ENCODE measurements at regions not wholly inside any gene's neighbourhood (a gene's known extent, or its start where the extent isn't known, plus 50 kb on each side); places are given as distances from the start of the nearest gene placed in this dataset.
A peak's percentile ranks its signal among the peaks of the same experiment; 100 is the strongest.

GRCh38 chr20:53847837-53848170 is 222.6 kb downstream of the BCAS1 start:
- no peak overlapping the region for H3K4me2 ChIP-seq
- H3K9me3 ChIP-seq (ENCODE audit: insufficient read depth, low read depth), result no peaks in the 10 kb centered on the region
- H3K79me2 ChIP-seq (ENCODE audit: low read depth), result no peaks in the 10 kb centered on the region
- intact Hi-C loops (cut with micrococcal nuclease; ENCODE audit: unreplicated experiment), result no loop called here
- ChIA-PET POLR2A (ENCODE audit: unreplicated experiment) (interaction anchor here (0.7 kb wide), 1 partner anchor 250 kb away, joined by 5 read pairs; no protein-coding TSS in a partner anchor), CTCF (no interaction called here)
- peaks cover 14% of the 10 kb centered on the region for H3F3A ChIP-seq (ENCODE audit: insufficient read depth, low read depth)
- TF ChIP-seq CTCF (conservative IDR thresholded peaks at IDR 0.05) (no peak), EZH2 (IDR thresholded peaks at IDR 0.05; ENCODE audit: low read depth) (no peak)
- DNase-seq, result no peak
- H3K27ac ChIP-seq, result no peak overlapping the region
- H3K27me3 ChIP-seq (ENCODE audit: insufficient read depth, low read depth), result no peaks in the 10 kb centered on the region
- H3K4me3 ChIP-seq, result no peak overlapping the region
- H3K9me2 ChIP-seq (ENCODE audit: insufficient read depth), result no peaks in the 10 kb centered on the region
- H3K36me3 ChIP-seq (ENCODE audit: low read depth), result no peaks in the 10 kb centered on the region
- no TSS peak for BruUV-seq (replicated peaks)
- H2AFZ ChIP-seq, result peak overlapping the region; percentile 12; the same call in 1 of the 2 replicates
- peaks cover 16% of the 10 kb centered on the region for H3K4me1 ChIP-seq (replicated peaks; ENCODE audit: insufficient read depth)
- H4K20me1 ChIP-seq (ENCODE audit: insufficient read depth), result no peaks in the 10 kb centered on the region

GRCh38 chr20:53847139-53847836 is 223.1 kb downstream of the BCAS1 start:
- POLR2A ChIA-PET (ENCODE audit: unreplicated experiment), result interaction anchor here (0.7 kb wide), 1 partner anchor 250 kb away, joined by 5 read pairs; no protein-coding TSS in a partner anchor
- DNase-seq, result no peak
- Histone ChIP-seq H3F3A (ENCODE audit: insufficient read depth, low read depth) (peaks cover 14% of the 10 kb centered on the region; the same call in 1 of the 2 replicates), H3K9me2 (ENCODE audit: insufficient read depth) (no peaks in the 10 kb centered on the region), H3K27me3 (ENCODE audit: insufficient read depth, low read depth) (no peaks in the 10 kb centered on the region), H3K27ac (no peak overlapping the region), H3K9me3 (ENCODE audit: insufficient read depth, low read depth) (no peaks in the 10 kb centered on the region), H3K4me3 (no peak overlapping the region), H3K36me3 (ENCODE audit: low read depth) (no peaks in the 10 kb centered on the region), H3K4me2 (no peak overlapping the region), H2AFZ (no peak overlapping the region), H4K20me1 (ENCODE audit: insufficient read depth) (no peaks in the 10 kb centered on the region), H3K79me2 (ENCODE audit: low read depth) (no peaks in the 10 kb centered on the region), H3K4me1 (replicated peaks; ENCODE audit: insufficient read depth) (peaks cover 16% of the 10 kb centered on the region)
- CTCF ChIA-PET, result interaction anchor here (1.6 kb wide), 1 partner anchor 18 kb away, joined by 3 read pairs; no protein-coding TSS in a partner anchor
- TF ChIP-seq EZH2 (IDR thresholded peaks at IDR 0.05; ENCODE audit: low read depth), result no peak
- no peak for TF ChIP-seq CTCF (conservative IDR thresholded peaks at IDR 0.05)
- BruUV-seq (replicated peaks), result no TSS peak
- intact Hi-C loops (cut with micrococcal nuclease; ENCODE audit: unreplicated experiment), result no loop called here

- no peak overlapping the region for H3K4me2 ChIP-seq
- intact Hi-C loops (cut with micrococcal nuclease; ENCODE audit: unreplicated experiment), result no loop called here
- CTCF ChIA-PET, result interaction anchor here (1.6 kb wide), 1 partner anchor 19 kb away, joined by 3 read pairs; no protein-coding TSS in a partner anchor
Measured at GRCh38 chr20:53846640-53847039, 223.8 kb downstream of the BCAS1 start.

More at GRCh38 chr20:53846640-53847039, 223.8 kb downstream of the BCAS1 start:
- POLR2A ChIA-PET (ENCODE audit: unreplicated experiment), result no interaction called here
- Histone ChIP-seq H4K20me1 (ENCODE audit: insufficient read depth) (no peaks in the 10 kb centered on the region), H3K9me2 (ENCODE audit: insufficient read depth) (no peaks in the 10 kb centered on the region), H3K79me2 (ENCODE audit: low read depth) (no peaks in the 10 kb centered on the region), H3F3A (ENCODE audit: insufficient read depth, low read depth) (peaks cover 14% of the 10 kb centered on the region; the same call in 1 of the 2 replicates), H3K4me3 (no peak overlapping the region), H3K36me3 (ENCODE audit: low read depth) (no peaks in the 10 kb centered on the region), H3K9me3 (ENCODE audit: insufficient read depth, low read depth) (no peaks in the 10 kb centered on the region), H3K27me3 (ENCODE audit: insufficient read depth, low read depth) (no peaks in the 10 kb centered on the region), H3K4me1 (replicated peaks; ENCODE audit: insufficient read depth) (peaks cover 12% of the 10 kb centered on the region), H2AFZ (no peak overlapping the region), H3K27ac (no peak overlapping the region)
- no peak for DNase-seq
- no TSS peak for BruUV-seq (replicated peaks)
- TF ChIP-seq EZH2 (IDR thresholded peaks at IDR 0.05; ENCODE audit: low read depth) (no peak), CTCF (conservative IDR thresholded peaks at IDR 0.05) (no peak)
